HL-60/S4 (cell line): ENCODE measurements at regions not wholly inside any gene's neighbourhood (a gene's known extent, or its start where the extent isn't known, plus 50 kb on each side); places are given as distances from the start of the nearest gene placed in this dataset.
"Not testable (repeated sequence)": the region's sequence is repeated elsewhere in the genome, so short reads cannot be mapped to it uniquely, and the experiment has no call there.

Experiments
- in situ Hi-C: fragments of 300-500 bp; cut with MboI; formaldehyde crosslinking; loops from 2 replicates; pipeline ENCODE4 v1.14.3; 2022; ENCODE audit warnings: low sequenced_read_pairs

GRCh38 chr10:114872519-114873087 lies 51.0 kb downstream of the FHIP2A start:
- in situ Hi-C loops: no loop called here

DNA sequence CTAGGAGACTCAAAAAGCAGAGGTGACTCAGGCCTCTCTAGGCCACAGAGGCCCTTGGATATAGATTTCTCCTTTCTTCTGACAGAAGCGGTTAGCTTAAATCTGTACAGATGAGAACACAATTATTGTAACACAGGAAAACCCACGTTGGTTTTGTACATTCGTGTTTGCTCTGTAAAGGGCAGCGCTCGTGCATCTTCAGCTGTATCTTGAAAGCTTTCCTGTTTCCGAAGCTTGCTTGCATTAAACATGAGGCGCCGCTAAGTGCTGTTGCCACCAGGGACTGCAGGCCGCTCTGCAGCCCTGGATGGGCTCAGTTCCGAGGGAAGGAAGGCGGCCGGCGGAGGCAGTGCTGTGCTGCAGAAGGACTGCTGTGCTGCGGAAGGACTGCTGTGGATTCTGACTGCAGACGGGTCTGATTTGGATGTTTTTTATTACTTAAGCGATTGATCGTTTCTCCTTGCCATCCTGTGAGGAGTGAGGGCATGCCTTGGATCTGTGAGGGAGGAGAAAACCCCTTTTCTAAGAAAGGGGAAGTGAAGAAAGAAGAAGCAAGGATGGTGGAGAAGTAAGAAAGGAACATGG lies 53.3 kb downstream of the FHIP2A start:
- in situ Hi-C loops: no loop called here

- in situ Hi-C loops: not testable (repeated sequence)
These were observed 54.1 kb downstream of the FHIP2A start for GRCh38 chr10:114875590-114876081.

DNA sequence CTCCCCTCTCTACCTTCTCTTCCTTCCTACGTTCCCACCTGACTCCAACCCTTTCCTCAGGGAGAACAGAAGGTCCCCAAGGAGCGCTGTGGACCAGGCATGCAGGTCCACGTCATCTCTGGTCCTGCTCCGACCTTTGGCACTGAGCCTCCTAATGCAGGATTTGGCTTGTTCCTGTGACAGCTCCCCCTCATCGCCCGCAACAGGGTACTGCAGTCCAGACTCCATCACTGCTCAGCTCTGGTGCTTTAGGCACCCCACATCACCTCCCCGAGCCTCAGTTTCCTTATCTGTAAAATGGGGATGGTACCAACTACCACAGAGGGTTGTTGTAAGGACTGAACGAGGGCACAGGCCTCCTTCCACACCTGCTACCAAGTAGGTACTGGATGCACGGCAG lies 54.6 kb downstream of the FHIP2A start:
- in situ Hi-C loops: no loop called here

DNA sequence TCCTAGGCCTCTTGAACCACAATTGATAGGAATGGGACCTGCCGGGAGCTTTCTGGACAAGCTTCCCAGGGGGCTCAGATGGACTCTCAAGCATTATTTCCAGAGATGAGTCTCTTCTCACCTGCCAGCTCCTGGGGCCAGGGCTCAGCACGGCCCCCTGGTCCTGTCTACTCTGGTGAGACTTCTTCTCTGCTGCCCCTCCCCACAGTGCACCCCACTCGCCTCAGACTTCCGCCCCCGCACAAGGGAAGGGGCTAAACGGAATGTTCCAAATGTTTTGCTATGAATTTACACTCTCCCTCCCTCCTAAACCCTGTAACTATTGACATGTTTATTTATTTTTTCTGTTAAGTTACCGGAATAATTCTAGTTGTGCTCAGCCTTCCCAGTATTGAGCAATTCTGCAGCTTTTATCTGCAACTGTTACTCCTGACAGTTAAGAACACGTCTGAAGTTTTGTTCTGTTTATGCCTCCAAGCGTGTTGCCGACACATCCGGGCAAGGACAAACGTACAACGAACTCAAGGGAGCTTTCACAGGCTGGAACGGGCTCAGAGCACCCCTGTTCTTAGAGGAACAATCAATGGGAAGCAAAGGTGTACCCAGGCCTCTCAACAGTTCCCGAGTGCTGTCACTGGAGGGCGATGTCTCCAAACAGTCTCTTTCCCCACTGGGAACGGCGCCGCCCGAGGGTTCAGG lies 55.2 kb downstream of the FHIP2A start:
- in situ Hi-C loops: no loop called here

DNA sequence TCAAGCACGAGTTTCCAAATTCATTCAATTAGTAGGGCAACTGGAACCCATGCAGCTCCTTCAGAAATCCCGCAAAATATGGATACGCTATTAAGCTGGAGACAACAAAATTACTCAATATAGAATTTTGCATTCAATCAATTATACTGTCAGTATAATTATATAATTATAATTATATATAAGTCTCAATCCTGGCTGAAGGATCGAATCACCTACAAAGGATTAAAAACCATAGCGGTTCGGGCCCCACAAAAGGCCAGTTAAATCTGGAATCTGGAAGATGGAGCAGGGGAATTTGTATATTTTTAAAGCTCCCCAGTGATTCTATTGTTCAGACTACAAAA lies 55.7 kb downstream of the FHIP2A start:
- in situ Hi-C loops: no loop called here

DNA sequence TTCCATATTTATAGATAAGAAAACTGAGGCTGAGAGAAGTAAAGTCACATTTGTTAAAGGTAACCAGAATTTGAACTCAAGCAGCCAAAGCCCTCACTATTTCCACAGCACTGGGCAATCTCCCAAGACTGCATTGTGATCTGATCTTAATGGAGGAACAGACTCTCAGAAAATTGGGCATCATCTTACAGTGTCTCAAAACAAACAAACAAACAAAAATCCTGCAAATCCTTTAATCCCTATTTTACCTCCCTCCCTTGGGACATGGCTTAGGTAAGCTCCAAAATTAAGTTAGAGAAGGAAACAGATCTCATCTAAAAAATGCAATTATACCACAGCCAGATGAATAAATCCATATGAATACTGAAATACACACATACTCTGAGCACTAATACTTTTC lies 57.5 kb downstream of the FHIP2A start:
- in situ Hi-C loops: no loop called here

- in situ Hi-C loops: loop anchor here (10.0 kb wide), 1 partner anchor 255 kb away; no protein-coding TSS in a partner anchor
These were observed 58.1 kb downstream of the FHIP2A start for GRCh38 chr10:114879541-114880158.

DNA sequence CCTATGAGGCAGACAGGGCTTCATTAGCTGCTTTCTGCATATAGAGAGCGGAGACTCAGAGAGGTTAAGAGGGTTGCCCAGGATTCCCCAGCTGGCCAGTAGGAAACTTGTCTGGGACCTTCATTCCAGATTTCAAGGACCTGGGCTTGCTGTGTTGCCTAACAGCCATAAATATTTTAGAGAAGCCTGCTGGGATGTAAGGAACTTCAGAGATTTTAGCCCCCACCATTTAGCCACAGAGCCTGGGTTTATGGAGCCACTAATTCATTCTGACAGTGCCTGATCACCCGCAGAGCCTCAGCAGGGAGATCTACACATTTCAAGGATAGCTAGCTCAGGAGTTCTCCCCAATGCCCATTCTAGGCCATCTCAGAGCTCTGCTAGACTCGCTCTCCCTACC lies 56.6 kb upstream of the TRUB1 start:
- in situ Hi-C loops: loop anchor here (10.0 kb wide), 1 partner anchor 253 kb away; no protein-coding TSS in a partner anchor

DNA sequence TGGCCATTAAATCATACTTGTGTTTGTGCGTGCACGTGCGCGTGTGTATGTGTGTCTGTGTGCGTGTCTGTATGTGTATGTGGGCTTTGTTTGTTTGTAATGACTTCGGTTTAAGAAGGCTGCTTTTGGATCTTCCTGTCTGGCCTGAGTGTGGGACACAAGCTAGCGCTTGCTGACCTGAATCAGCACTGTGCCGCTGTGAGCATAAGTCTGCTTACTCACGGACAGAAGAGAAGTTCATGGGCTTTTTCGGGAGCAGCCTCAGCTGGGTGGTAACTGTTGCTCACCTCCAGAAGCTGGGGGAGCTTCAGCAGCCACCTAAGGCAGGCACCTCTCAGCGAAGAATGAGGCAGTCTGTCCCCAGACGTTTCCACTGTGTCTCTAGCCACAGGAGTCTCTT lies 56.1 kb upstream of the TRUB1 start:
- in situ Hi-C loops: loop anchor here (10.0 kb wide), 1 partner anchor 253 kb away; no protein-coding TSS in a partner anchor

DNA sequence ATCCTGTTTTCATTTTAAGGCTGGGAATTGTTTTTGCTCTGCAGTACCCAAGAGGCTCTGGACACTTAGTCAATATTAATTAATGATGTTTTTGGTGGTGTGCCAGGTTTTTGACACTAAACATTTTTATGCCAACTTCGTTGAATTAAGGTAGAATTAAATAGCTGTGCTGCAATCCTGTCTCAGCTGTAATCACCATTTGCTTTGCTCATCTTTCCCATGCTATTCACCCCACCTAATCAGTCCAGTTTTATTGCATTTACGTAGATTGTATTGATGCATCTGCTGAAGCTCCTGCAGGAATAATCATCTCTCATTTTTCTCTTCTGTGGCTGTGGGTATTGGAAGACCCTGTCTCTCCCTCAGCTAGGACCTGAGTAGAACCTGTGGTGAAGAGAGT lies 52.6 kb upstream of the TRUB1 start:
- in situ Hi-C loops: loop anchor here (10.0 kb wide), 1 partner anchor 249 kb away; no protein-coding TSS in a partner anchor
